ENCODE measurements at regions not wholly inside any gene's neighbourhood (a gene's known extent, or its start where the extent isn't known, plus 50 kb on each side); places are given as distances from the start of the nearest gene placed in this dataset.
"Not testable (repeated sequence)": the region's sequence is repeated elsewhere in the genome, so short reads cannot be mapped to it uniquely, and the experiment has no call there.

- H3K4me1 ChIP-seq (ENCODE audit: control insufficient read depth, insufficient read depth, low read length): no peaks in the 10 kb centered on the region
- no peak overlapping the region for H3K27ac ChIP-seq (ENCODE audit: low read depth, low read length)
- H3K36me3 ChIP-seq (ENCODE audit: control insufficient read depth, insufficient read depth, low read length): no peaks in the 10 kb centered on the region
Observed at GRCh38 chr3:59380146-59380545, 330.3 kb upstream of the CFAP20DC start.

DNA sequence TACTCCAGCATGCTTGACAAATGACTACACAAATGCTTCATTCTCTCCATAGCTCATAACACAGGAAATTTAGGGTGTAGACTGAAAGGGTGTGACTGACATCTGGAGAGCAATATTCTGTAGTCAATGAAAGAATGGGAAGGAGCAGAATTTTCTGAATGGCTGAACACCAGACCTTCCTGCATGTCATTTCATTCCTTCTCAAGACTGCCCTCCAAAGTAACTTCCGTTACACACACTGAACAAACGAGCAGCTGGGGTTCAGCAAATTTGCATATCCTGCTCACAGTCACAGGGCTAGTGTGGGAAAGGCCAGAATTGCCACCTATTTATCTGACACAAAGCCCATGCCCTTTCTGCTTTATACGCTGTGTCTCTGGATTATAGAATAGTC is 325.0 kb upstream of the CFAP20DC start:
- no peaks in the 10 kb centered on the region for H3K36me3 ChIP-seq (ENCODE audit: control insufficient read depth, insufficient read depth, low read length)
- H3K9ac ChIP-seq (ENCODE audit: low read length): no peak overlapping the region
- H3K4me1 ChIP-seq (ENCODE audit: control insufficient read depth, insufficient read depth, low read length): peaks cover 5% of the 10 kb centered on the region
- no peaks in the 10 kb centered on the region for H3K27me3 ChIP-seq (ENCODE audit: control insufficient read depth, insufficient read depth, low read length)
- no peak overlapping the region for H3K27ac ChIP-seq (ENCODE audit: low read depth, low read length)
- no peak overlapping the region for H3K4me3 ChIP-seq (ENCODE audit: low read depth, low read length)
- no peaks in the 10 kb centered on the region for H3K9me3 ChIP-seq (ENCODE audit: control insufficient read depth, insufficient read depth, low read depth, low read length)

More at GRCh38 chr3:59380146-59380545, 330.3 kb upstream of the CFAP20DC start:
- no peaks in the 10 kb centered on the region for H3K27me3 ChIP-seq (ENCODE audit: control insufficient read depth, insufficient read depth, low read length)
- no peaks in the 10 kb centered on the region for H3K9me3 ChIP-seq (ENCODE audit: control insufficient read depth, insufficient read depth, low read depth, low read length)
- H3K9ac ChIP-seq (ENCODE audit: low read length): no peak overlapping the region
- no peak overlapping the region for H3K4me3 ChIP-seq (ENCODE audit: low read depth, low read length)

GRCh38 chr3:59374091-59374817 is 324.4 kb upstream of the CFAP20DC start:
- Histone ChIP-seq H3K9me3 (ENCODE audit: control insufficient read depth, insufficient read depth, low read depth, low read length) (no peaks in the 10 kb centered on the region), H3K4me3 (ENCODE audit: low read depth, low read length) (no peak overlapping the region), H3K4me1 (ENCODE audit: control insufficient read depth, insufficient read depth, low read length) (peaks cover 5% of the 10 kb centered on the region), H3K9ac (ENCODE audit: low read length) (no peak overlapping the region), H3K27me3 (ENCODE audit: control insufficient read depth, insufficient read depth, low read length) (no peaks in the 10 kb centered on the region), H3K36me3 (ENCODE audit: control insufficient read depth, insufficient read depth, low read length) (no peaks in the 10 kb centered on the region), H3K27ac (ENCODE audit: low read depth, low read length) (no peak overlapping the region)

- no peaks in the 10 kb centered on the region for H3K27me3 ChIP-seq (ENCODE audit: control insufficient read depth, insufficient read depth, low read length)
- no peak overlapping the region for H3K4me3 ChIP-seq (ENCODE audit: low read depth, low read length)
- no peaks in the 10 kb centered on the region for H3K9me3 ChIP-seq (ENCODE audit: control insufficient read depth, insufficient read depth, low read depth, low read length)
- peaks cover 5% of the 10 kb centered on the region for H3K4me1 ChIP-seq (ENCODE audit: control insufficient read depth, insufficient read depth, low read length)
- no peak overlapping the region for H3K9ac ChIP-seq (ENCODE audit: low read length)
- H3K27ac ChIP-seq (ENCODE audit: low read depth, low read length): no peak overlapping the region
- no peaks in the 10 kb centered on the region for H3K36me3 ChIP-seq (ENCODE audit: control insufficient read depth, insufficient read depth, low read length)
Observed at GRCh38 chr3:59372346-59372745, 322.5 kb upstream of the CFAP20DC start.

DNA sequence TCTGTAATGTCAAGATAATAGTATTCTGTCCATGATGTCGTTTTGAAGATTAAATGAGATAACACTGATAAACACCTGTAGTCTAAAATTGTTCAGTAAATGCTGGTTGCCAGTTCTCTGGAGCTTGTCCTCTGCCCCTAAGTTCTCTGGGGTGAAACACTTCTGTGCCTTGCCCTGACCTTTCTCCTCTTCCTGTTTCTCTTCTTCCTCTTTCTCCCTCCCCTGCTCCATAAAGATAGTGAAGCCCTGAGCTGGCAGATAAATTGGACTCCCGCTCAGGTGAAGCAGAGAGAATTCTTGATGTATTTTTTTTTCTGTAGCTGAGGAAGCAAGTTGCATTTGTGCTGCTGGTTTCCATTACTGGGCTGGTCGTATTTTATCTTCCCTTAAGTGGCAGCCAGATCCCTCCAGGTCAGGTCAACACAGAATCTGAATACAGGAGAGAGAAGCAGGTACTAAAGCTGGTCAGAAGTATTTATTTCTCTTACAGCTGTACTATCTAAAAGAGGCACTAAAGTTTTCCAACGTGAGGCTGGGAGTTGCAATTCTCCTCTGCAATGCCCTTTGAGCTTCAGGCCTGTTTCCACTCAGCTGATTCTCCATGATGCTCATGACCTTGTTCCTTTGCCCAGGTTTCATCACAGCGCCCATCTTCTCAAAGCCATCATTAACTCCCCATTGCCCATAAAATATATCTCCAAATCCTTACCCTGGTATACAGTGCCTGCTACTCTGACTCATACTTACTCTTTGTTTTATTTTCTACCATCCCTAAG is 319.3 kb upstream of the CFAP20DC start:
- H3K27me3 ChIP-seq (ENCODE audit: control insufficient read depth, insufficient read depth, low read length): no peaks in the 10 kb centered on the region
- H3K27ac ChIP-seq (ENCODE audit: low read depth, low read length): no peak overlapping the region
- H3K4me1 ChIP-seq (ENCODE audit: control insufficient read depth, insufficient read depth, low read length): no peaks in the 10 kb centered on the region

DNA sequence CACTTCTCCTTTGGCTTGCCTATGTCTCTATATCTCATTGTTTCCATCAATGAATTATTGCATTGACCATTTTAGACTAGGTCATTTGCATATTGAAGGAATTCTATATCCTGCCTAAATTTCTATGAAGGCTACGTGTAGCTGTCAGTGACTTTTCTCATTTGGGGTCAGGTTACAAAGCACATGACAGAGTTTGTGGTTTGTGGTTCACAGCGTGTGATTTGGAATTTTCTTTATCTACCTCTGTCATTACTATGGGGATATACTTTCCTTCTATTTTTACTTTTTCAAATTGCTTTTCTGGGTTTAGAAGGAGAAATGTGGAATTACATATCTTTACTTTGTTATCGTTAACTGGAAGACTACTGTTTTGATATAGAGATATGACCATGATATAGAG is 317.3 kb upstream of the CFAP20DC start:
- no peaks in the 10 kb centered on the region for H3K36me3 ChIP-seq (ENCODE audit: control insufficient read depth, insufficient read depth, low read length)
- no peaks in the 10 kb centered on the region for H3K4me1 ChIP-seq (ENCODE audit: control insufficient read depth, insufficient read depth, low read length)
- H3K9ac ChIP-seq (ENCODE audit: low read length): no peak overlapping the region
- H3K9me3 ChIP-seq (ENCODE audit: control insufficient read depth, insufficient read depth, low read depth, low read length): no peaks in the 10 kb centered on the region
- H3K4me3 ChIP-seq (ENCODE audit: low read depth, low read length): no peak overlapping the region
- no peaks in the 10 kb centered on the region for H3K27me3 ChIP-seq (ENCODE audit: control insufficient read depth, insufficient read depth, low read length)
- no peak overlapping the region for H3K27ac ChIP-seq (ENCODE audit: low read depth, low read length)

More for the DNA sequence above, 319.3 kb upstream of the CFAP20DC start:
- Histone ChIP-seq H3K9me3 (ENCODE audit: control insufficient read depth, insufficient read depth, low read depth, low read length) (no peaks in the 10 kb centered on the region), H3K4me3 (ENCODE audit: low read depth, low read length) (no peak overlapping the region), H3K36me3 (ENCODE audit: control insufficient read depth, insufficient read depth, low read length) (no peaks in the 10 kb centered on the region), H3K9ac (ENCODE audit: low read length) (no peak overlapping the region)

- H3K4me3 ChIP-seq (ENCODE audit: low read depth, low read length): no peak overlapping the region
- H3K9ac ChIP-seq (ENCODE audit: low read length): no peak overlapping the region
- H3K4me1 ChIP-seq (ENCODE audit: control insufficient read depth, insufficient read depth, low read length): no peaks in the 10 kb centered on the region
- no peaks in the 10 kb centered on the region for H3K9me3 ChIP-seq (ENCODE audit: control insufficient read depth, insufficient read depth, low read depth, low read length)
- H3K27ac ChIP-seq (ENCODE audit: low read depth, low read length): no peak overlapping the region
- no peaks in the 10 kb centered on the region for H3K27me3 ChIP-seq (ENCODE audit: control insufficient read depth, insufficient read depth, low read length)
- H3K36me3 ChIP-seq (ENCODE audit: control insufficient read depth, insufficient read depth, low read length): no peaks in the 10 kb centered on the region
Observed at GRCh38 chr3:59366218-59366617, 316.4 kb upstream of the CFAP20DC start.

DNA sequence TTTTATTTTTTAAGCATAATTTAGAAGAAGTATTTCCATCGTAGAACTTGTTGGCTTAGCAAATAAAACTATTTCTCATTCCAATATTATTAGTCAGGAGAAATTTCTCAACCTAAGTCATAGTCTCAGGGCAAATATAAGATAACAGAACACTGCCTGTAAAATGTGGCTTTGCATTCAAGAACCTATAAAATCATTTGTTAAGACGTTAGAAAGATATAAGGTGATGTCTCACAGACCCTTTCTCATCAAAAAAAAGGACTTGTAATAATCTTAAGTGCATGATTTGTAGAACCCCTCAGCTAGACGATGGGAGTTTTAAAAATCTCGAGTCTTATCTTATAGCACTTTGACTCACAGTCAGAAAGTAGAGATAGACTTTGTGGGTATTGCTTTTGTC is 314.7 kb upstream of the CFAP20DC start:
- no peak overlapping the region for H3K4me3 ChIP-seq (ENCODE audit: low read depth, low read length)
- H3K36me3 ChIP-seq (ENCODE audit: control insufficient read depth, insufficient read depth, low read length): no peaks in the 10 kb centered on the region
- no peaks in the 10 kb centered on the region for H3K4me1 ChIP-seq (ENCODE audit: control insufficient read depth, insufficient read depth, low read length)
- no peak overlapping the region for H3K9ac ChIP-seq (ENCODE audit: low read length)
- H3K9me3 ChIP-seq (ENCODE audit: control insufficient read depth, insufficient read depth, low read depth, low read length): peaks cover 8% of the 10 kb centered on the region; the same call in 1 of the 2 replicates
- H3K27me3 ChIP-seq (ENCODE audit: control insufficient read depth, insufficient read depth, low read length): no peaks in the 10 kb centered on the region
- no peak overlapping the region for H3K27ac ChIP-seq (ENCODE audit: low read depth, low read length)

DNA sequence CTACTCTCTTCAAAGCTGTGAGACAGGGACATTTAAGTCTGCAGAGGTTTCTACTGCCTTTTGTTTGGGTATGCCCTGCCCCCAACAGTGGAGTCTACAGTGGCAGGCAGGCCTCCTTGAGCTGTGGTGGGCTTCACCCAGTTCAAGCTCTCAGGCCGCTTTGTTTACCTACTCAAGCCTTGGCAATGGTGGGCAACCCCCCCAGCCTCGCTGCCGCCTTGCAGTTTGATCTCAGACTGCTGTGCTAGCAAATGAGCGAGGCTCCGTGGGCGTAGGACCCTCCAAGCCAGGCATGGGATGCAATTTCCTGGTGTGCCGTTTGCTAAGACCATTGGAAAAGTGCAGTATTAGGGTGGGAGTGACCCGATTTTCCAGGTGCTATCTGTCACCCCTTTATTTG is 310.5 kb upstream of the CFAP20DC start:
- H3K4me3 ChIP-seq (ENCODE audit: low read depth, low read length); H3K36me3 ChIP-seq (ENCODE audit: control insufficient read depth, insufficient read depth, low read length); H3K4me1 ChIP-seq (ENCODE audit: control insufficient read depth, insufficient read depth, low read length); H3K27ac ChIP-seq (ENCODE audit: low read depth, low read length); H3K9me3 ChIP-seq (ENCODE audit: control insufficient read depth, insufficient read depth, low read depth, low read length); H3K27me3 ChIP-seq (ENCODE audit: control insufficient read depth, insufficient read depth, low read length); H3K9ac ChIP-seq (ENCODE audit: low read length): not testable (repeated sequence)

DNA sequence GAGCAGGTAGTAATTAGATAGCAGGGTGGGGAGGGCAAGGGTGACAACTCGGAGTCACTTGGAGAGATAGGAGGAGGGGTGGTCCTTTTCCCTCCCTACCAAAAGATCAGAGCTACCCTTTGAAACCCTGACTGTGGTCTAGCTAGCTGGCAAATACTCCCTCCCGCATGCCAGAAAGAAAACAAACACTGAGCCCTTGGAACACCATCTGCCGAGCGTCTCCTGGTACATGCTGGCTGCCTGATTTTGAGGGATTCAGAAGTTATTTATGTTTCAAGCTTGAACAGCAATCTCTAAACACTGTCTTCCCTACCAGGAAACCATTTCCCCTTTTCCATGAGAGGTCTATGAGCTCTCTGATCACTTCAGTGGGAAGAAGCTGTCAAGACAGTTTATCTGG is 291.6 kb upstream of the CFAP20DC start:
- no peaks in the 10 kb centered on the region for H3K27me3 ChIP-seq (ENCODE audit: control insufficient read depth, insufficient read depth, low read length)
- H3K4me1 ChIP-seq (ENCODE audit: control insufficient read depth, insufficient read depth, low read length): no peaks in the 10 kb centered on the region
- H3K27ac ChIP-seq (ENCODE audit: low read depth, low read length): no peak overlapping the region
- H3K9ac ChIP-seq (ENCODE audit: low read length): no peak overlapping the region
- no peaks in the 10 kb centered on the region for H3K9me3 ChIP-seq (ENCODE audit: control insufficient read depth, insufficient read depth, low read depth, low read length)
- H3K36me3 ChIP-seq (ENCODE audit: control insufficient read depth, insufficient read depth, low read length): no peaks in the 10 kb centered on the region
- H3K4me3 ChIP-seq (ENCODE audit: low read depth, low read length): no peak overlapping the region

GRCh38 chr3:59339818-59340217 is 290.0 kb upstream of the CFAP20DC start:
- no peak overlapping the region for H3K9ac ChIP-seq (ENCODE audit: low read length)
- no peaks in the 10 kb centered on the region for H3K4me1 ChIP-seq (ENCODE audit: control insufficient read depth, insufficient read depth, low read length)
- H3K4me3 ChIP-seq (ENCODE audit: low read depth, low read length): no peak overlapping the region
- no peaks in the 10 kb centered on the region for H3K9me3 ChIP-seq (ENCODE audit: control insufficient read depth, insufficient read depth, low read depth, low read length)
- H3K27me3 ChIP-seq (ENCODE audit: control insufficient read depth, insufficient read depth, low read length): no peaks in the 10 kb centered on the region
- no peaks in the 10 kb centered on the region for H3K36me3 ChIP-seq (ENCODE audit: control insufficient read depth, insufficient read depth, low read length)
- H3K27ac ChIP-seq (ENCODE audit: low read depth, low read length): no peak overlapping the region
